Neural progenitor cell (in vitro differentiated cells): ENCODE measurements at regions not wholly inside any gene's neighbourhood (a gene's known extent, or its start where the extent isn't known, plus 50 kb on each side); places are given as distances from the start of the nearest gene placed in this dataset.
A peak's percentile ranks its signal among the peaks of the same experiment; 100 is the strongest.
"Not testable (repeated sequence)": the region's sequence is repeated elsewhere in the genome, so short reads cannot be mapped to it uniquely, and the experiment has no call there.

Experiments used
- DNase-seq: peaks from one replicate; pipeline ENCODE4 v3.0.0-alpha.2; 2016; ENCODE audit warnings: low spot score
- H2AFZ ChIP-seq: fragments of 200-600 bp; sonication (generic); replicated peaks from 2 replicates; pipeline ENCODE4 v1.6.1; 2016; ENCODE audit warnings: antibody characterized with exemption
- H3F3A ChIP-seq: fragments of 200-600 bp; sonication (generic); 2 replicates; pipeline ENCODE4 v1.6.1; 2016; ENCODE audit warnings: antibody characterized with exemption, low read depth
- H3K27ac ChIP-seq: fragments of 200-600 bp; sonication (generic); 2 replicates; pipeline ENCODE4 v1.5.1; 2016; ENCODE audit warnings: mild to moderate bottlenecking
- H3K27me3 ChIP-seq: fragments of 200-600 bp; sonication (generic); 2 replicates; pipeline ENCODE4 v1.6.1; 2016; ENCODE audit warnings: mild to moderate bottlenecking, moderate library complexity
- H3K36me3 ChIP-seq: fragments of 200-600 bp; sonication (generic); 2 replicates; pipeline ENCODE4 v1.5.1; 2016
- H3K4me1 ChIP-seq: fragments of 200-600 bp; sonication (generic); 2 replicates; pipeline ENCODE4 v1.6.1; 2016; ENCODE audit warnings: mixed run types
- H3K4me2 ChIP-seq: fragments of 200-600 bp; sonication (generic); 2 replicates; pipeline ENCODE4 v1.6.1; 2016
- H3K4me3 ChIP-seq: fragments of 200-600 bp; sonication (generic); 2 replicates; pipeline ENCODE4 v1.5.1; 2016
- H3K79me2 ChIP-seq: fragments of 200-600 bp; sonication (generic); 2 replicates; pipeline ENCODE4 v1.6.1; 2016; ENCODE audit warnings: low read depth
- H3K9ac ChIP-seq: fragments of 200-600 bp; sonication (generic); 2 replicates; pipeline ENCODE4 v1.6.1; 2016
- H3K9me3 ChIP-seq: fragments of 200-600 bp; sonication (generic); 2 replicates; pipeline ENCODE4 v1.5.1; 2016; ENCODE audit warnings: low read depth
- H4K20me1 ChIP-seq: fragments of 200-600 bp; sonication (generic); 2 replicates; pipeline ENCODE4 v1.6.1; 2016; ENCODE audit warnings: low read depth
- H3K27ac Mint-ChIP-seq: 3 replicates; pipeline ENCODE4 v1.8.0; 2021; ENCODE audit warnings: mixed read lengths
- H3K27me3 Mint-ChIP-seq: 2 replicates; pipeline ENCODE4 v1.8.0; 2022; ENCODE audit warnings: low read depth, mild to moderate bottlenecking, inconsistent platforms, moderate library complexity, mixed read lengths; ENCODE audit not compliant: insufficient read depth
- H3K36me3 Mint-ChIP-seq: 3 replicates; pipeline ENCODE4 v1.8.0; 2021; ENCODE audit warnings: mixed read lengths
- H3K4me1 Mint-ChIP-seq: 3 replicates; pipeline ENCODE4 v1.8.0; 2021; ENCODE audit warnings: mixed read lengths
- H3K4me3 Mint-ChIP-seq: 3 replicates; pipeline ENCODE4 v1.8.0; 2021; ENCODE audit warnings: mild to moderate bottlenecking, moderate library complexity, mixed read lengths
- H3K9me3 Mint-ChIP-seq: 3 replicates; pipeline ENCODE4 v1.8.0; 2020; ENCODE audit warnings: mixed read lengths
- CTCF ChIP-seq: fragments of 200-600 bp; sonication (generic); IDR thresholded peaks from 2 replicates; pipeline ENCODE4 v1.5.1; 2017; ENCODE audit warnings: antibody characterized with exemption, mild to moderate bottlenecking
- EZH2 ChIP-seq: fragments of 200-600 bp; sonication (generic); IDR thresholded peaks from 2 replicates; pipeline ENCODE4 v1.6.1; 2017; ENCODE audit warnings: antibody characterized with exemption, mild to moderate bottlenecking, moderate library complexity
- EZH2phosphoT487 ChIP-seq: fragments of 200-600 bp; sonication (generic); IDR thresholded peaks from 2 replicates; pipeline ENCODE4 v1.6.1; 2017; ENCODE audit warnings: antibody characterized with exemption

- H3K4me3 ChIP-seq, result no peak overlapping the region
- no peaks in the 10 kb centered on the region for H3K36me3 ChIP-seq
- H3K9ac ChIP-seq, result no peak overlapping the region
- no peak overlapping the region for H2AFZ ChIP-seq
- Mint-ChIP-seq H3K4me3 (no peak overlapping the region), H3K36me3 (peaks cover 3% of the 10 kb centered on the region), H3K27ac (no peak overlapping the region), H3K9me3 (peaks cover 9% of the 10 kb centered on the region), H3K4me1 (peaks cover 18% of the 10 kb centered on the region), H3K27me3 (peaks cover 1% of the 10 kb centered on the region)
- TF ChIP-seq EZH2 (no peak), CTCF (no peak), EZH2phosphoT487 (no peak)
- H4K20me1 ChIP-seq, result no peaks in the 10 kb centered on the region
- H3K27me3 ChIP-seq, result no peaks in the 10 kb centered on the region
- no peaks in the 10 kb centered on the region for H3K9me3 ChIP-seq
- DNase-seq, result no peak
- H3K4me1 ChIP-seq, result peaks cover 13% of the 10 kb centered on the region
- H3K27ac ChIP-seq, result no peak overlapping the region
- no peak overlapping the region for H3K4me2 ChIP-seq
- peaks cover 11% of the 10 kb centered on the region for H3F3A ChIP-seq
- H3K79me2 ChIP-seq, result no peaks in the 10 kb centered on the region
Observed at GRCh38 chr4:138588501-138588900, 346.4 kb upstream of the SLC7A11 start.

GRCh38 chr4:138579146-138579545 lies 337.0 kb upstream of the SLC7A11 start:
- Mint-ChIP-seq H3K4me1 (no peaks in the 10 kb centered on the region), H3K27me3 (peaks cover 3% of the 10 kb centered on the region), H3K4me3 (no peak overlapping the region), H3K9me3 (peaks cover 54% of the 10 kb centered on the region), H3K27ac (no peak overlapping the region), H3K36me3 (peaks cover 10% of the 10 kb centered on the region)
- TF ChIP-seq EZH2phosphoT487, result no peak
- Histone ChIP-seq H3K9ac (no peak overlapping the region), H2AFZ (no peak overlapping the region), H3K79me2 (no peaks in the 10 kb centered on the region), H3K4me1 (no peaks in the 10 kb centered on the region), H3K36me3 (no peaks in the 10 kb centered on the region), H4K20me1 (no peaks in the 10 kb centered on the region), H3K9me3 (peaks cover 5% of the 10 kb centered on the region), H3F3A (no peaks in the 10 kb centered on the region), H3K4me2 (no peak overlapping the region), H3K4me3 (no peak overlapping the region), H3K27ac (no peak overlapping the region), H3K27me3 (no peaks in the 10 kb centered on the region)
- no peak for DNase-seq

GRCh38 chr4:138577826-138578225 lies 335.7 kb upstream of the SLC7A11 start:
- peak; percentile 32 for TF ChIP-seq CTCF
- peaks cover 54% of the 10 kb centered on the region for H3K9me3 Mint-ChIP-seq
- not testable (repeated sequence) for H3K4me3 Mint-ChIP-seq, H3K27ac Mint-ChIP-seq, H3K27me3 ChIP-seq, H3K9ac ChIP-seq, H3K79me2 ChIP-seq, H3K4me1 Mint-ChIP-seq, H3F3A ChIP-seq, H4K20me1 ChIP-seq, H2AFZ ChIP-seq, H3K9me3 ChIP-seq, H3K36me3 ChIP-seq, H3K4me2 ChIP-seq, H3K27ac ChIP-seq, H3K4me1 ChIP-seq, H3K27me3 Mint-ChIP-seq, H3K4me3 ChIP-seq
- DNase-seq, result peak; percentile 17
- peaks cover 10% of the 10 kb centered on the region for H3K36me3 Mint-ChIP-seq

GRCh38 chr4:138577145-138577544 lies 335.0 kb upstream of the SLC7A11 start:
- H3K36me3 Mint-ChIP-seq, result peaks cover 10% of the 10 kb centered on the region
- H3K9me3 Mint-ChIP-seq, result peaks cover 49% of the 10 kb centered on the region
- no peak overlapping the region for H3K4me3 Mint-ChIP-seq
- H3K27ac Mint-ChIP-seq, result no peak overlapping the region
- no peak overlapping the region for H3K9ac ChIP-seq
- H3F3A ChIP-seq, result no peaks in the 10 kb centered on the region
- H3K4me1 Mint-ChIP-seq, result no peaks in the 10 kb centered on the region
- no peaks in the 10 kb centered on the region for H3K4me1 ChIP-seq
- no peak for TF ChIP-seq CTCF
- no peak for TF ChIP-seq EZH2phosphoT487
- no peak for TF ChIP-seq EZH2
- no peaks in the 10 kb centered on the region for H3K27me3 ChIP-seq
- no peaks in the 10 kb centered on the region for H3K36me3 ChIP-seq
- no peaks in the 10 kb centered on the region for H3K79me2 ChIP-seq
- no peak overlapping the region for H2AFZ ChIP-seq
- no peak overlapping the region for H3K27ac ChIP-seq
- H3K4me2 ChIP-seq, result no peak overlapping the region
- H3K4me3 ChIP-seq, result no peak overlapping the region
- H3K27me3 Mint-ChIP-seq, result peaks cover 3% of the 10 kb centered on the region
- no peak for DNase-seq
- peaks cover 5% of the 10 kb centered on the region for H3K9me3 ChIP-seq
- H4K20me1 ChIP-seq, result no peaks in the 10 kb centered on the region
